GM12892 (cell line): ENCODE measurements at regions not wholly inside any gene's neighbourhood (a gene's known extent, or its start where the extent isn't known, plus 50 kb on each side); places are given as distances from the start of the nearest gene placed in this dataset.

Experiments used
- POLR2A ChIP-seq: IDR thresholded peaks from 2 replicates; pipeline ENCODE4 v1.6.1; 2011; ENCODE audit warnings: low read depth, low read length, control low read depth
- POLR2AphosphoS5 ChIP-seq: IDR thresholded peaks from 2 replicates; pipeline ENCODE4 v1.6.1; 2011; ENCODE audit warnings: low read depth, low read length, control low read depth
- TAF1 ChIP-seq: IDR thresholded peaks from 2 replicates; pipeline ENCODE4 v1.6.1; 2011; ENCODE audit warnings: low read depth, mild to moderate bottlenecking, control low read depth, low read length, borderline replicate concordance

DNA sequence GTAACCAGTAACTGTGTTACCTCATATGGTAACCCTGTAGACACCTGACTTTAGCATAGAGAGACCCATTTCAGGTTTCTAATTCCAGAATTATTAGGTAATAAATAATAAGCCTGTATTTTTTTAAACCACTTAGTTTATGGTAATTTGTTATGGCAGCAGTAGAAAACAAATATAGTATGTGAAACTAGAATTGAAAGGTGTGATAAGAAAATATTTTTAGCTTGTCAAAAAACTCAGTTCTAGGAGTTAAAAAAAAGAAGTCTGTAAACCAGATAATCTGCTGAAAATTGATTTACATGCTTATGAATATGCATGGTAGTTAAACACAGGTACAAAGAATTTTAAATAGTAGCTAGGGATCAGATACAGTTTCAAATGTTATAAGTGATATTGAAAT lies 695.0 kb upstream of the GJE1 start:
- TF ChIP-seq POLR2A (no peak), TAF1 (no peak), POLR2AphosphoS5 (no peak)
